ENCODE measurements at regions not wholly inside any gene's neighbourhood (a gene's known extent, or its start where the extent isn't known, plus 50 kb on each side); places are given as distances from the start of the nearest gene placed in this dataset.

DNA sequence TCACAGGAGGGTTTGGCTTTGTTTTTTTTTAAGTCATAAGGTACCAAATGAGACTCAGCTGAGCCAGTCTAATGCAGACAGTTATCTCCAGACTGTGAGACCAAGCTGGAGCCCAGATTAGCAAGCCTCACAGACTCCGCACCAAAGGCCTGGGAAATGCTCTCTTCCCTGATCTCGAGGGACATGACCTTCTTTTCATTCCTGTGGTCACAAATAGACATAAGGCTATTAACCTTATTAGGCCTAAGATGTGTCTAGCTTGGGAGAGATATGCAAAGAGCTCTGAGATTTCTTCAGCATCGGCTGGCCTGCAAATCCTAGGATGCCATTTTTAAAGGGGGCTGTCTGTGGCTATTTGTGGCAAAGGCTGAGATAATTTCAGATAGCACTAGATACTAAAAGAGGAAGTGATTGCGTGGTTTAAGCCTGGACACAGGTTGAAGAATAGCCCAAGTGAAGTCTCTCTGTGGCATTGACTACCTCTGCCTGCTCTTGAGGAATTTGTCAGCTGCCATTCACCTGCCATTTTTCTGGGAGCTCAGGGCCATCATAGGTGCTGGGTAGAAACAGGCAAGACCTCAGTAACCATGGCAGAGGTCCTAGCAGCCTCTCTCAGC lies 301.3 kb downstream of the SIPA1L2 start:
- Mint-ChIP-seq H3K9me3 (peaks cover 20 to 27% of the 10 kb centered on the region in 2 experiments), H3K36me3 (ENCODE audit: insufficient read depth in 1 of 3, low read depth in 3 of 3) (peaks cover 11 to 22% (median 11%) of the 10 kb centered on the region in 3 experiments), H3K27ac (no peak overlapping the region), H3K4me3 (no peak overlapping the region), H3K4me1 (peaks cover 3 to 5% of the 10 kb centered on the region in 2 experiments; a peak in 2 of 4 replicates), H3K27me3 (ENCODE audit: low read depth) (peaks cover 7% of the 10 kb centered on the region)
- Histone ChIP-seq H3K18ac (ENCODE audit: insufficient read length, low read depth, low read length) (no peak overlapping the region), H4K8ac (replicated peaks; ENCODE audit: insufficient read length, low read depth, low read length) (no peak overlapping the region), H3K23ac (ENCODE audit: insufficient read length, low read depth, low read length) (no peak overlapping the region), H3K4me2 (ENCODE audit: insufficient read depth, insufficient read length, low read length) (no peak overlapping the region), H3K79me2 (ENCODE audit: insufficient read depth, low read length) (no peaks in the 10 kb centered on the region), H2AFZ (ENCODE audit: low read length) (no peak overlapping the region), H3K9me3 (ENCODE audit: control insufficient read depth, low read depth, low read length) (peaks cover 5% of the 10 kb centered on the region), H3K56ac (ENCODE audit: insufficient read length, low read depth, low read length) (no peak overlapping the region), H3K27ac (ENCODE audit: insufficient read length, low read depth, low read length) (no peak overlapping the region), H2BK5ac (ENCODE audit: insufficient read length, low read length) (no peak overlapping the region), H3K4ac (ENCODE audit: low read depth, low read length) (no peak overlapping the region), H2AK5ac (ENCODE audit: insufficient read length, low read length) (no peak overlapping the region), H4K5ac (ENCODE audit: insufficient read length, low read depth, low read length) (no peak overlapping the region), H4K20me1 (ENCODE audit: control insufficient read depth, insufficient read depth, insufficient read length) (no peaks in the 10 kb centered on the region), H3K4me1 (ENCODE audit: insufficient read depth, low read length) (no peaks in the 10 kb centered on the region), H2BK120ac (ENCODE audit: low read depth, low read length, poor library complexity, severe bottlenecking) (no peak overlapping the region), H4K91ac (ENCODE audit: insufficient read length, low read depth, low read length) (no peak overlapping the region), H2BK12ac (ENCODE audit: insufficient read length, low read depth, low read length) (no peak overlapping the region), H3K23me2 (ENCODE audit: insufficient read length, low read depth, low read length, poor library complexity, severe bottlenecking) (no peaks in the 10 kb centered on the region), H2BK20ac (ENCODE audit: low read depth, low read length, poor library complexity, severe bottlenecking) (no peak overlapping the region), H3K27me3 (ENCODE audit: insufficient read depth, low read length) (no peaks in the 10 kb centered on the region), H3K9ac (ENCODE audit: extremely low read depth, insufficient read length, low read length) (no peak overlapping the region), H3K14ac (ENCODE audit: insufficient read depth, low read length) (no peak overlapping the region; the same call in 1 of the 2 replicates), H2BK15ac (ENCODE audit: low read depth, low read length) (no peak overlapping the region), H3T11ph (ENCODE audit: low read length) (no peak overlapping the region), H3K79me1 (ENCODE audit: insufficient read depth, low read depth, low read length, poor library complexity, severe bottlenecking) (no peaks in the 10 kb centered on the region)
- DNase-seq = no peak
- no CpG with 5 or more reads among the region's 4 CpGs for whole genome bisulfite sequencing (ENCODE audit: extremely low coverage, insufficient read length, low lambda C conversion rate)
- TF ChIP-seq, protein P1, sequence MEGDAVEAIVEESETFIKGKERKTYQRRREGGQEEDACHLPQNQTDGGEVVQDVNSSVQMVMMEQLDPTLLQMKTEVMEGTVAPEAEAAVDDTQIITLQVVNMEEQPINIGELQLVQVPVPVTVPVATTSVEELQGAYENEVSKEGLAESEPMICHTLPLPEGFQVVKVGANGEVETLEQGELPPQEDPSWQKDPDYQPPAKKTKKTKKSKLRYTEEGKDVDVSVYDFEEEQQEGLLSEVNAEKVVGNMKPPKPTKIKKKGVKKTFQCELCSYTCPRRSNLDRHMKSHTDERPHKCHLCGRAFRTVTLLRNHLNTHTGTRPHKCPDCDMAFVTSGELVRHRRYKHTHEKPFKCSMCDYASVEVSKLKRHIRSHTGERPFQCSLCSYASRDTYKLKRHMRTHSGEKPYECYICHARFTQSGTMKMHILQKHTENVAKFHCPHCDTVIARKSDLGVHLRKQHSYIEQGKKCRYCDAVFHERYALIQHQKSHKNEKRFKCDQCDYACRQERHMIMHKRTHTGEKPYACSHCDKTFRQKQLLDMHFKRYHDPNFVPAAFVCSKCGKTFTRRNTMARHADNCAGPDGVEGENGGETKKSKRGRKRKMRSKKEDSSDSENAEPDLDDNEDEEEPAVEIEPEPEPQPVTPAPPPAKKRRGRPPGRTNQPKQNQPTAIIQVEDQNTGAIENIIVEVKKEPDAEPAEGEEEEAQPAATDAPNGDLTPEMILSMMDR (conservative IDR thresholded peaks at IDR 0.05) = no peak
